Stomach (tissue), 4 donors: ENCODE measurements at regions not wholly inside any gene's neighbourhood (a gene's known extent, or its start where the extent isn't known, plus 50 kb on each side); places are given as distances from the start of the nearest gene placed in this dataset.

ENCODE experiments used
- POLR2A ChIP-seq, 4 donors: fragments of 450-650 bp; IDR thresholded peaks; one replicate each; pipeline ENCODE4 v1.6.1; 2016; ENCODE audit warnings: antibody characterized with exemption in 4 of 4, control low read depth in 2 of 4, mild to moderate bottlenecking in 1 of 4, moderate library complexity in 1 of 4
- POLR2AphosphoS5 ChIP-seq, 3 donors: sonication (generic); formaldehyde crosslinking; IDR thresholded peaks; one replicate each; pipeline ENCODE4 v1.6.1; 2016; ENCODE audit warnings: antibody characterized with exemption in 3 of 3
- TF ChIP-seq, protein P1 (sequence below), 7 experiments: fragments of 450-650 bp in 4 of 7; fragments of 200-600 bp in 3 of 7; sonication (generic) in 3 of 7; IDR thresholded peaks; one replicate each; pipeline ENCODE4 v1.5.1; 2016 to 2019; ENCODE audit warnings: antibody characterized with exemption in 7 of 7, control low read depth in 2 of 7, mild to moderate bottlenecking in 1 of 7

DNA sequence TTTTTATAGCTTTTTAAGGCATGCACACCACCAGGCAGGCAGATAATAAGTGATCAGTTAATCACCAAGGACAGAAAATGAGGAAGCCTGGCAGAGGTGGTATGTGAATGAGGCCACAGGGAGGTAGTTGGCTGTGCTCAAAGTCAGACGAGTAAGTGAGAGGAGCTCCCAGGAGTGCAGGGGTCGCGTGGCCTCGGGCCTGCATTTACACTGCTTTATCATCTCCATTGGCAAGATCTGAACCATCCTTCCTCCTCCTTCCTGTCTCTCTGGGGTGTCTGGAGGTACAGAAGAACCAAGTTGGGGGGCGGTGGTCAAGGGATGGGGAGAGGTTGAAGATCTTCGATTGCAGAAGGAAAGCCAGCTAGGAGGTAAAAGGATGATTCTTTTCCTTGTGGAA lies 320.1 kb downstream of the SOX9 start:
- TF ChIP-seq, protein P1, sequence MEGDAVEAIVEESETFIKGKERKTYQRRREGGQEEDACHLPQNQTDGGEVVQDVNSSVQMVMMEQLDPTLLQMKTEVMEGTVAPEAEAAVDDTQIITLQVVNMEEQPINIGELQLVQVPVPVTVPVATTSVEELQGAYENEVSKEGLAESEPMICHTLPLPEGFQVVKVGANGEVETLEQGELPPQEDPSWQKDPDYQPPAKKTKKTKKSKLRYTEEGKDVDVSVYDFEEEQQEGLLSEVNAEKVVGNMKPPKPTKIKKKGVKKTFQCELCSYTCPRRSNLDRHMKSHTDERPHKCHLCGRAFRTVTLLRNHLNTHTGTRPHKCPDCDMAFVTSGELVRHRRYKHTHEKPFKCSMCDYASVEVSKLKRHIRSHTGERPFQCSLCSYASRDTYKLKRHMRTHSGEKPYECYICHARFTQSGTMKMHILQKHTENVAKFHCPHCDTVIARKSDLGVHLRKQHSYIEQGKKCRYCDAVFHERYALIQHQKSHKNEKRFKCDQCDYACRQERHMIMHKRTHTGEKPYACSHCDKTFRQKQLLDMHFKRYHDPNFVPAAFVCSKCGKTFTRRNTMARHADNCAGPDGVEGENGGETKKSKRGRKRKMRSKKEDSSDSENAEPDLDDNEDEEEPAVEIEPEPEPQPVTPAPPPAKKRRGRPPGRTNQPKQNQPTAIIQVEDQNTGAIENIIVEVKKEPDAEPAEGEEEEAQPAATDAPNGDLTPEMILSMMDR (IDR thresholded peaks at IDR 0.05) = no peak
- no peak for TF ChIP-seq POLR2A (IDR thresholded peaks at IDR 0.05)
- no peak for TF ChIP-seq POLR2AphosphoS5 (IDR thresholded peaks at IDR 0.05)
